H1 (cell line): ENCODE measurements at regions not wholly inside any gene's neighbourhood (a gene's known extent, or its start where the extent isn't known, plus 50 kb on each side); places are given as distances from the start of the nearest gene placed in this dataset.

ENCODE experiments used
- CTCF ChIA-PET: fragments of 300-600 bp; sonication (Branson Sonifier 250); formaldehyde crosslinking; loops from one replicate; lab custom pipeline; 2021; ENCODE audit not compliant: partially characterized antibody; lab: Charles Lee
- POLR2A ChIA-PET: fragments of 300-600 bp; sonication (Branson Sonifier 250); formaldehyde crosslinking; loops from one replicate; lab custom pipeline; 2021; ENCODE audit warnings: inconsistent platforms; ENCODE audit not compliant: partially characterized antibody; lab: Charles Lee
- DNase-seq, 2 experiments: peaks; one replicate each; pipeline versions ENCODE4 v3.0.0 to v3.0.0-alpha.2; 2010 to 2022; ENCODE audit warnings: low spot score in 2 of 2, low read depth in 1 of 2, mixed read lengths in 1 of 2
- FAIRE-seq: peaks from 2 replicates; lab custom pipeline; 2011; peaks lifted over from hg19 to GRCh38; lab: Jason Lieb, UNC
- H2AFZ ChIP-seq: 2 replicates; pipeline ENCODE4 v1.8.1; 2012; ENCODE audit warnings: low read length, inconsistent platforms
- H2AK5ac ChIP-seq: 2 replicates; pipeline ENCODE4 v1.6.1; 2013; ENCODE audit warnings: low read depth, low read length
- H2BK120ac ChIP-seq: replicated peaks from 2 replicates; pipeline ENCODE3; 2013; ENCODE audit warnings: low read depth, low read length, inconsistent platforms
- H2BK12ac ChIP-seq: 2 replicates; pipeline ENCODE4 v1.6.1; 2013; ENCODE audit warnings: low read depth, low read length
- H2BK15ac ChIP-seq: 2 replicates; pipeline ENCODE4 v1.6.1; 2013; ENCODE audit warnings: low read length
- H2BK20ac ChIP-seq: 2 replicates; pipeline ENCODE4 v1.6.1; 2013; ENCODE audit warnings: low read length
- H2BK5ac ChIP-seq: 2 replicates; pipeline ENCODE4 v1.6.1; 2013; ENCODE audit warnings: low read depth, low read length
- H3K14ac ChIP-seq: 2 replicates; pipeline ENCODE4 v1.6.1; 2013; ENCODE audit warnings: inconsistent platforms; ENCODE audit not compliant: insufficient read length
- H3K18ac ChIP-seq: 2 replicates; pipeline ENCODE4 v1.6.1; 2013; ENCODE audit warnings: low read length; ENCODE audit errors: extremely low read depth
- H3K23ac ChIP-seq: 2 replicates; pipeline ENCODE4 v1.6.1; 2013; ENCODE audit warnings: inconsistent platforms; ENCODE audit not compliant: insufficient read length
- H3K23me2 ChIP-seq: 2 replicates; pipeline ENCODE4 v1.6.1; 2013; ENCODE audit warnings: low read depth, low read length
- H3K27ac ChIP-seq: 2 replicates; pipeline ENCODE4 v1.6.1; 2011; ENCODE audit warnings: low read depth, low read length, inconsistent platforms
- H3K27me3 ChIP-seq, 4 experiments: replicated peaks in 1 of 4; 1 replicate in 1 of 4; 2 replicates in 3 of 4; pipeline versions ENCODE4 v1.6.1 to v1.8.1; 2011 to 2013; ENCODE audit warnings: low read length in 3 of 4, mild to moderate bottlenecking in 3 of 4, inconsistent platforms in 2 of 4, mixed read lengths in 2 of 4, moderate library complexity in 1 of 4; ENCODE audit not compliant: control insufficient read depth in 3 of 4, insufficient read depth in 3 of 4; ENCODE audit errors: extremely low read depth in 1 of 4
- H3K36me3 ChIP-seq, 4 experiments: 2 replicates each; pipeline versions ENCODE4 v1.6.1 to v1.8.1; 2011 to 2013; ENCODE audit warnings: mild to moderate bottlenecking in 4 of 4, low read length in 3 of 4, moderate library complexity in 2 of 4, control low read depth in 1 of 4, inconsistent platforms in 1 of 4; ENCODE audit not compliant: insufficient read depth in 4 of 4, control insufficient read depth in 2 of 4
- H3K4ac ChIP-seq: replicated peaks from 2 replicates; pipeline ENCODE3; 2013; ENCODE audit warnings: low read length, low read depth, mixed read lengths, inconsistent platforms; ENCODE audit not compliant: insufficient read length
- H3K4me1 ChIP-seq, 4 experiments: replicated peaks in 1 of 4; 1 replicate in 1 of 4; 2 replicates in 3 of 4; pipeline versions ENCODE4 v1.6.1 to v1.8.1; 2011 to 2013; ENCODE audit warnings: low read length in 3 of 4, inconsistent platforms in 2 of 4, mixed read lengths in 1 of 4; ENCODE audit not compliant: insufficient read depth in 4 of 4, control insufficient read depth in 3 of 4
- H3K4me2 ChIP-seq, 2 experiments: 2 replicates each; pipeline versions ENCODE4 v1.6.1 to v1.8.1; 2011 to 2013; ENCODE audit warnings: low read depth in 2 of 2, low read length in 2 of 2, control low read depth in 1 of 2, inconsistent platforms in 1 of 2, mild to moderate bottlenecking in 1 of 2; ENCODE audit not compliant: insufficient read depth in 1 of 2
- H3K4me3 ChIP-seq, 4 experiments: fragments of 200-600, 300-600 bp in 1 of 4; sonication (generic), shearing (Covaris generic), sonication (Bioruptor Twin) in 1 of 4; 2 replicates each; pipeline versions ENCODE4 v1.5.1 to v1.8.1; 2011 to 2016; ENCODE audit warnings: low read length in 4 of 4, low read depth in 3 of 4, control low read depth in 2 of 4, inconsistent platforms in 2 of 4, mild to moderate bottlenecking in 2 of 4, mixed read lengths in 1 of 4, moderate library complexity in 1 of 4; ENCODE audit not compliant: insufficient read depth in 2 of 4; ENCODE audit errors: extremely low read depth in 1 of 4
- H3K56ac ChIP-seq: replicated peaks from 2 replicates; pipeline ENCODE3; 2013; ENCODE audit warnings: low read depth, mild to moderate bottlenecking, mixed read lengths, low read length, inconsistent platforms; ENCODE audit not compliant: insufficient read length
- H3K79me1 ChIP-seq: 2 replicates; pipeline ENCODE4 v1.6.1; 2013; ENCODE audit warnings: low read depth, low read length, control low read depth
- H3K79me2 ChIP-seq, 2 experiments: 2 replicates each; pipeline versions ENCODE4 v1.6.1 to v1.8.1; 2012 to 2013; ENCODE audit warnings: low read length in 2 of 2, mild to moderate bottlenecking in 2 of 2, inconsistent platforms in 1 of 2; ENCODE audit not compliant: insufficient read depth in 2 of 2, control insufficient read depth in 1 of 2
- H3K9ac ChIP-seq, 4 experiments: replicated peaks in 1 of 4; 1 replicate in 1 of 4; 2 replicates in 3 of 4; pipeline versions ENCODE4 v1.6.1 to v1.8.1; 2011 to 2013; ENCODE audit warnings: low read depth in 3 of 4, low read length in 3 of 4, control low read depth in 2 of 4, mild to moderate bottlenecking in 2 of 4, moderate library complexity in 2 of 4, inconsistent platforms in 1 of 4; ENCODE audit errors: extremely low read depth in 1 of 4
- H3K9me3 ChIP-seq, 2 experiments: 2 replicates each; pipeline versions ENCODE4 v1.6.1 to v1.8.1; 2012 to 2013; ENCODE audit warnings: mild to moderate bottlenecking in 2 of 2, moderate library complexity in 2 of 2, control low read depth in 1 of 2, inconsistent platforms in 1 of 2, low read depth in 1 of 2, low read length in 1 of 2, mixed read lengths in 1 of 2; ENCODE audit not compliant: insufficient read depth in 2 of 2
- H4K20me1 ChIP-seq, 2 experiments: replicated peaks in 1 of 2; 2 replicates each; pipeline versions ENCODE3 to v1.8.1; 2011 to 2013; ENCODE audit warnings: inconsistent platforms in 2 of 2, low read length in 2 of 2, mild to moderate bottlenecking in 1 of 2; ENCODE audit not compliant: insufficient read depth in 2 of 2, control insufficient read depth in 1 of 2
- H4K5ac ChIP-seq: 2 replicates; pipeline ENCODE4 v1.6.1; 2013; ENCODE audit warnings: low read length, low read depth, mixed read lengths, inconsistent platforms; ENCODE audit not compliant: insufficient read length
- H4K8ac ChIP-seq: 2 replicates; pipeline ENCODE4 v1.8.0; 2013; ENCODE audit warnings: mild to moderate bottlenecking, moderate library complexity, low read length, inconsistent platforms; ENCODE audit not compliant: insufficient read depth; ENCODE audit errors: extremely low read depth
- H4K91ac ChIP-seq: replicated peaks from 2 replicates; pipeline ENCODE3; 2013; ENCODE audit warnings: low read length, mixed read lengths, inconsistent platforms; ENCODE audit not compliant: insufficient read length
- EGR1 ChIP-seq: IDR thresholded peaks from 2 replicates; pipeline ENCODE4 v1.6.1; 2011; ENCODE audit warnings: low read depth, low read length, borderline replicate concordance
- HDAC6 ChIP-seq: IDR thresholded peaks from one replicate; pipeline ENCODE4 v1.7.1; 2012; ENCODE audit warnings: low read depth, mild to moderate bottlenecking, inconsistent platforms, low read length, moderate library complexity
- KDM5A ChIP-seq: fragments of 200-600 bp; IDR thresholded peaks from 2 replicates; pipeline ENCODE4 v1.7.1; 2012; ENCODE audit warnings: mild to moderate bottlenecking, low read length, inconsistent platforms, mixed read lengths
- PHF8 ChIP-seq: fragments of 200-600 bp; sonication (generic); conservative IDR thresholded peaks from 2 replicates; pipeline ENCODE4 v1.7.1; 2012; ENCODE audit warnings: low read depth, mild to moderate bottlenecking, inconsistent platforms, low read length, moderate library complexity
- ZNF274 ChIP-seq: IDR thresholded peaks from 2 replicates; pipeline ENCODE4 v1.7.0; 2012; ENCODE audit warnings: low read length, borderline replicate concordance; ENCODE audit errors: extremely low read depth
- WGBS, 2 experiments: shearing (Covaris generic) in 1 of 2; methylation state at CpG; one replicate each; pipeline versions ENCODE4 v1.1.6 to v1.1.7; 2013 to 2015; ENCODE audit warnings: low lambda C conversion rate in 2 of 2, mixed read lengths in 2 of 2, inconsistent platforms in 1 of 2, low coverage in 1 of 2, missing lambda C conversion rate in 1 of 2; ENCODE audit not compliant: insufficient replicate concordance in 2 of 2, insufficient coverage in 1 of 2, insufficient read length in 1 of 2; ENCODE audit errors: extremely low coverage in 1 of 2, missing lambda C conversion rate in 1 of 2; 5-methylcytosine and 5-hydroxymethylcytosine counted together

- no peak for TF ChIP-seq PHF8
Measured at GRCh38 chr10:91051829-91052228, 130.9 kb upstream of the ANKRD1 start (continued).

- no peaks in the 10 kb centered on the region for H3K9me3 ChIP-seq
- FAIRE-seq (no peak), DNase-seq (no peak)
- no peaks in the 10 kb centered on the region for H4K20me1 ChIP-seq
- no peak overlapping the region for H3K4me3 ChIP-seq
- peaks cover 0 to 2% (median 1%) of the 10 kb centered on the region in 4 experiments; a peak in 3 of 7 replicates for H3K4me1 ChIP-seq
- H3K23ac ChIP-seq = no peak overlapping the region
- ChIA-PET CTCF (no interaction called here), POLR2A (no interaction called here)
- H2AK5ac ChIP-seq = no peak overlapping the region
- no peak overlapping the region for H4K8ac ChIP-seq
- H2BK20ac ChIP-seq = no peak overlapping the region
- H3K79me2 ChIP-seq = no peaks in the 10 kb centered on the region
- no peaks in the 10 kb centered on the region for H3K27me3 ChIP-seq
- H2AFZ ChIP-seq = no peak overlapping the region
- H3K4me2 ChIP-seq = no peak overlapping the region
- H3K9ac ChIP-seq = no peak overlapping the region
- no peak overlapping the region for H4K5ac ChIP-seq
- H3K79me1 ChIP-seq = no peaks in the 10 kb centered on the region
- H2BK5ac ChIP-seq = no peak overlapping the region
- H3K4ac ChIP-seq = no peak overlapping the region
- no peak overlapping the region for H3K18ac ChIP-seq
- no peak overlapping the region for H2BK120ac ChIP-seq
- H2BK15ac ChIP-seq = no peak overlapping the region
- 65% methylated on average over 2 of the region's 2 CpGs; no CpG with 5 or more reads in 1 of the 2 experiments for WGBS, 2 experiments
- H4K91ac ChIP-seq = no peak overlapping the region
- no peaks in the 10 kb centered on the region for H3K36me3 ChIP-seq
- H3K27ac ChIP-seq = no peak overlapping the region
- H3K23me2 ChIP-seq = no peaks in the 10 kb centered on the region
- no peak overlapping the region for H3K14ac ChIP-seq
- no peak overlapping the region for H3K56ac ChIP-seq
- no peak overlapping the region for H2BK12ac ChIP-seq
- TF ChIP-seq HDAC6 (no peak), KDM5A (no peak), EGR1 (no peak), ZNF274 (no peak)
Measured at GRCh38 chr10:91054325-91054724, 133.4 kb upstream of the ANKRD1 start.
